ENCODE measurements at regions not wholly inside any gene's neighbourhood (a gene's known extent, or its start where the extent isn't known, plus 50 kb on each side); places are given as distances from the start of the nearest gene placed in this dataset.

- TF ChIP-seq ZNF350 (tag by site-specific recombination; IDR thresholded peaks at IDR 0.05) (no peak), SETDB1 (IDR thresholded peaks at IDR 0.05; ENCODE audit: insufficient read length, low read length) (no peak), ZNF404 (tag by site-specific recombination; IDR thresholded peaks at IDR 0.05) (no peak), ZEB2 (tag by site-specific recombination; IDR thresholded peaks at IDR 0.05) (peak; percentile 76), ZNF501 (tag by site-specific recombination; IDR thresholded peaks at IDR 0.05) (peak; percentile 56; the same call in 1 of the 2 replicates), ZNF843 (tag by site-specific recombination; IDR thresholded peaks at IDR 0.05) (peak; percentile 83), ZNF184 (tag by site-specific recombination; IDR thresholded peaks at IDR 0.05) (0 out of 2 replicates have a peak, but pooled peaks have one; percentile 33), ZBTB1 (tag by site-specific recombination; IDR thresholded peaks at IDR 0.05) (peak; percentile 79; the same call in 1 of the 2 replicates), ZBTB44 (tag by site-specific recombination; IDR thresholded peaks at IDR 0.05) (peak; percentile 40; the same call in 1 of the 2 replicates), ZNF654 (tag by site-specific recombination; IDR thresholded peaks at IDR 0.05; ENCODE audit: low read depth) (peak; percentile 5; the same call in 1 of the 2 replicates), ZBTB17 (tag by site-specific recombination; IDR thresholded peaks at IDR 0.05) (peak; percentile 36; the same call in 1 of the 2 replicates), ZBTB6 (tag by site-specific recombination; IDR thresholded peaks at IDR 0.05) (no peak), ZBTB21 (tag by site-specific recombination; IDR thresholded peaks at IDR 0.05) (no peak), ZNF324 (tag by site-specific recombination; IDR thresholded peaks at IDR 0.05) (no peak), ZNF391 (tag by site-specific recombination; IDR thresholded peaks at IDR 0.05; ENCODE audit: borderline replicate concordance, low read depth) (peak; percentile 72; the same call in 1 of the 2 replicates), GLI2 (tag by site-specific recombination; IDR thresholded peaks at IDR 0.05; ENCODE audit: borderline replicate concordance, low read depth) (peak; percentile 60), ZNF529 (tag by site-specific recombination; IDR thresholded peaks at IDR 0.05; ENCODE audit: insufficient replicate concordance) (no peak), ZNF623 (tag by site-specific recombination; IDR thresholded peaks at IDR 0.05) (no peak), ZNF2 (tag by site-specific recombination; IDR thresholded peaks at IDR 0.05) (0 out of 2 replicates have a peak, but pooled peaks have one; percentile 14), EGR2 (tag by site-specific recombination; IDR thresholded peaks at IDR 0.05; ENCODE audit: low read depth) (no peak), WT1 (tag by site-specific recombination; IDR thresholded peaks at IDR 0.05) (peak; percentile 75), MZF1 (tag by site-specific recombination; IDR thresholded peaks at IDR 0.05; ENCODE audit: borderline replicate concordance) (peak; percentile 39; the same call in 1 of the 2 replicates), ZNF48 (tag by site-specific recombination; IDR thresholded peaks at IDR 0.05) (no peak), ELK4 (IDR thresholded peaks at IDR 0.05; ENCODE audit: borderline replicate concordance, low read depth, low read length) (no peak), ZNF19 (tag by site-specific recombination; IDR thresholded peaks at IDR 0.05; ENCODE audit: low read depth) (no peak), FEZF1 (tag by site-specific recombination; IDR thresholded peaks at IDR 0.05) (peak; percentile 80), ZNF514 (tag by site-specific recombination; IDR thresholded peaks at IDR 0.05) (no peak)
- TF ChIP-seq, protein P1, sequence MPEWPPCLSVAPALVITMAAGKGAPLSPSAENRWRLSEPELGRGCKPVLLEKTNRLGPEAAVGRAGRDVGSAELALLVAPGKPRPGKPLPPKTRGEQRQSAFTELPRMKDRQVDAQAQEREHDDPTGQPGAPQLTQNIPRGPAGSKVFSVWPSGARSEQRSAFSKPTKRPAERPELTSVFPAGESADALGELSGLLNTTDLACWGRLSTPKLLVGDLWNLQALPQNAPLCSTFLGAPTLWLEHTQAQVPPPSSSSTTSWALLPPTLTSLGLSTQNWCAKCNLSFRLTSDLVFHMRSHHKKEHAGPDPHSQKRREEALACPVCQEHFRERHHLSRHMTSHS (tag by site-specific recombination; IDR thresholded peaks at IDR 0.05) = no peak
- TF ChIP-seq, protein P2, sequence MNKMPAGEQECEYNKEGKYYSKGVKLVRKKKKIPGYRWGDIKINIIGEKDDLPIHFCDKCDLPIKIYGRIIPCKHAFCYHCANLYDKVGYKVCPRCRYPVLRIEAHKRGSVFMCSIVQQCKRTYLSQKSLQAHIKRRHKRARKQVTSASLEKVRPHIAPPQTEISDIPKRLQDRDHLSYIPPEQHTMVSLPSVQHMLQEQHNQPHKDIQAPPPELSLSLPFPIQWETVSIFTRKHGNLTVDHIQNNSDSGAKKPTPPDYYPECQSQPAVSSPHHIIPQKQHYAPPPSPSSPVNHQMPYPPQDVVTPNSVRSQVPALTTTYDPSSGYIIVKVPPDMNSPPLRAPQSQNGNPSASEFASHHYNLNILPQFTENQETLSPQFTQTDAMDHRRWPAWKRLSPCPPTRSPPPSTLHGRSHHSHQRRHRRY (tag by site-specific recombination; IDR thresholded peaks at IDR 0.05) = no peak
- TF ChIP-seq, protein P3, sequence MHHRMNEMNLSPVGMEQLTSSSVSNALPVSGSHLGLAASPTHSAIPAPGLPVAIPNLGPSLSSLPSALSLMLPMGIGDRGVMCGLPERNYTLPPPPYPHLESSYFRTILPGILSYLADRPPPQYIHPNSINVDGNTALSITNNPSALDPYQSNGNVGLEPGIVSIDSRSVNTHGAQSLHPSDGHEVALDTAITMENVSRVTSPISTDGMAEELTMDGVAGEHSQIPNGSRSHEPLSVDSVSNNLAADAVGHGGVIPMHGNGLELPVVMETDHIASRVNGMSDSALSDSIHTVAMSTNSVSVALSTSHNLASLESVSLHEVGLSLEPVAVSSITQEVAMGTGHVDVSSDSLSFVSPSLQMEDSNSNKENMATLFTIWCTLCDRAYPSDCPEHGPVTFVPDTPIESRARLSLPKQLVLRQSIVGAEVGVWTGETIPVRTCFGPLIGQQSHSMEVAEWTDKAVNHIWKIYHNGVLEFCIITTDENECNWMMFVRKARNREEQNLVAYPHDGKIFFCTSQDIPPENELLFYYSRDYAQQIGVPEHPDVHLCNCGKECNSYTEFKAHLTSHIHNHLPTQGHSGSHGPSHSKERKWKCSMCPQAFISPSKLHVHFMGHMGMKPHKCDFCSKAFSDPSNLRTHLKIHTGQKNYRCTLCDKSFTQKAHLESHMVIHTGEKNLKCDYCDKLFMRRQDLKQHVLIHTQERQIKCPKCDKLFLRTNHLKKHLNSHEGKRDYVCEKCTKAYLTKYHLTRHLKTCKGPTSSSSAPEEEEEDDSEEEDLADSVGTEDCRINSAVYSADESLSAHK (tag by site-specific recombination; IDR thresholded peaks at IDR 0.05) = peak; percentile 90
- TF ChIP-seq, protein P4, sequence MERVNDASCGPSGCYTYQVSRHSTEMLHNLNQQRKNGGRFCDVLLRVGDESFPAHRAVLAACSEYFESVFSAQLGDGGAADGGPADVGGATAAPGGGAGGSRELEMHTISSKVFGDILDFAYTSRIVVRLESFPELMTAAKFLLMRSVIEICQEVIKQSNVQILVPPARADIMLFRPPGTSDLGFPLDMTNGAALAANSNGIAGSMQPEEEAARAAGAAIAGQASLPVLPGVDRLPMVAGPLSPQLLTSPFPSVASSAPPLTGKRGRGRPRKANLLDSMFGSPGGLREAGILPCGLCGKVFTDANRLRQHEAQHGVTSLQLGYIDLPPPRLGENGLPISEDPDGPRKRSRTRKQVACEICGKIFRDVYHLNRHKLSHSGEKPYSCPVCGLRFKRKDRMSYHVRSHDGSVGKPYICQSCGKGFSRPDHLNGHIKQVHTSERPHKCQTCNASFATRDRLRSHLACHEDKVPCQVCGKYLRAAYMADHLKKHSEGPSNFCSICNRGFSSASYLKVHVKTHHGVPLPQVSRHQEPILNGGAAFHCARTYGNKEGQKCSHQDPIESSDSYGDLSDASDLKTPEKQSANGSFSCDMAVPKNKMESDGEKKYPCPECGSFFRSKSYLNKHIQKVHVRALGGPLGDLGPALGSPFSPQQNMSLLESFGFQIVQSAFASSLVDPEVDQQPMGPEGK (tag by site-specific recombination; IDR thresholded peaks at IDR 0.05) = 0 out of 2 replicates have a peak, but pooled peaks have one; percentile 17
These were observed 107.4 kb upstream of the FOXB1 start (continued) for GRCh38 chr15:59896663-59897074.
